ENCODE measurements at regions not wholly inside any gene's neighbourhood (a gene's known extent, or its start where the extent isn't known, plus 50 kb on each side); places are given as distances from the start of the nearest gene placed in this dataset.
"Not testable (repeated sequence)": the region's sequence is repeated elsewhere in the genome, so short reads cannot be mapped to it uniquely, and the experiment has no call there.

GRCh38 chr2:131923287-131923686, 238.5 kb downstream of the ANKRD30BL start:
- TF ChIP-seq, protein P1, sequence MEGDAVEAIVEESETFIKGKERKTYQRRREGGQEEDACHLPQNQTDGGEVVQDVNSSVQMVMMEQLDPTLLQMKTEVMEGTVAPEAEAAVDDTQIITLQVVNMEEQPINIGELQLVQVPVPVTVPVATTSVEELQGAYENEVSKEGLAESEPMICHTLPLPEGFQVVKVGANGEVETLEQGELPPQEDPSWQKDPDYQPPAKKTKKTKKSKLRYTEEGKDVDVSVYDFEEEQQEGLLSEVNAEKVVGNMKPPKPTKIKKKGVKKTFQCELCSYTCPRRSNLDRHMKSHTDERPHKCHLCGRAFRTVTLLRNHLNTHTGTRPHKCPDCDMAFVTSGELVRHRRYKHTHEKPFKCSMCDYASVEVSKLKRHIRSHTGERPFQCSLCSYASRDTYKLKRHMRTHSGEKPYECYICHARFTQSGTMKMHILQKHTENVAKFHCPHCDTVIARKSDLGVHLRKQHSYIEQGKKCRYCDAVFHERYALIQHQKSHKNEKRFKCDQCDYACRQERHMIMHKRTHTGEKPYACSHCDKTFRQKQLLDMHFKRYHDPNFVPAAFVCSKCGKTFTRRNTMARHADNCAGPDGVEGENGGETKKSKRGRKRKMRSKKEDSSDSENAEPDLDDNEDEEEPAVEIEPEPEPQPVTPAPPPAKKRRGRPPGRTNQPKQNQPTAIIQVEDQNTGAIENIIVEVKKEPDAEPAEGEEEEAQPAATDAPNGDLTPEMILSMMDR (IDR thresholded peaks at IDR 0.05) = not testable (repeated sequence)
- not testable (repeated sequence) for TF ChIP-seq EP300, POLR2A (IDR thresholded peaks at IDR 0.05)

Data from ovary (tissue), 3 donors.